MM.1S (cell line): ENCODE measurements at regions not wholly inside any gene's neighbourhood (a gene's known extent, or its start where the extent isn't known, plus 50 kb on each side); places are given as distances from the start of the nearest gene placed in this dataset.

ENCODE experiments used
- EZH2phosphoT487 ChIP-seq: fragments of 300-600 bp; sonication (generic); IDR thresholded peaks from 2 replicates; pipeline ENCODE4 v1.6.1; 2018; ENCODE audit warnings: antibody characterized with exemption, low read length
- TF ChIP-seq, protein P1 (sequence below): fragments of 300-600 bp; sonication (generic); IDR thresholded peaks from 2 replicates; pipeline ENCODE4 v1.5.1; 2016; ENCODE audit warnings: antibody characterized with exemption, low read length, mixed read lengths

DNA sequence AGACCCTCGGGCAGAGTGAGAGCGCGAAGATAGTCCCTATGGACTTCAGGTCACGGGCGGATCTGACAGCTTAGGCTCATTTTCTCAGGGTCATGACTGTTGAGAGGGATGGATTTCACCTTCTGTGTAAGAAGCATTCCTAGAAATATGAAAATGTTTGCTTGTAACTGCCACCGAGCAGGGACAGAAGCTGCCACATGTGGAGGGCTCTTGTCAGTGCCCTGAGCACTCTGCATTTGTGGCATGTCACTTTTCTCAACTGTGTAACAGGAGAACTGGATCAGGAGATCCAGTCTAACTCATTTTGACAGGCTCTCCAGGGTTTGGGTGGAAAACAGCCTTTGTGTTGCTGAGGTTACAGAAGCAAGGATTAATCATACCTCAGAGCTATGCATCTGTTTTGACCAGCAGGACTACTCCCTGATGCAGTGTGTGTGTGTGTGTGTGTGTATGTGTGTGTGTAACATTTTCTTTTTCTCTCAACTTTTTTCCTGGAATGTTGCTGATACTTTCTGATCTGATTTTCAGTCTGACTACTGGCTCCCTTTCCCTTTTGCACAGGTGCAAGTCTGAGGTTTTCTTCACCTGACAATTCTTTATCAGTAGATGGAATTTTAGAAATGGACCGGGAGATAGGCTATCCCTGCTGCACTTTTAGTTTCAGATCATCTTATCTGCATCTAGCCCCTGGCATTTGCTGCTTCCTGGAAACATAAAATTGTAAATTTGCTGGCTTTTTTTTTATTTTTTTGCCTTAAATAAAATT is 183.3 kb downstream of the STK31 start:
- TF ChIP-seq, protein P1, sequence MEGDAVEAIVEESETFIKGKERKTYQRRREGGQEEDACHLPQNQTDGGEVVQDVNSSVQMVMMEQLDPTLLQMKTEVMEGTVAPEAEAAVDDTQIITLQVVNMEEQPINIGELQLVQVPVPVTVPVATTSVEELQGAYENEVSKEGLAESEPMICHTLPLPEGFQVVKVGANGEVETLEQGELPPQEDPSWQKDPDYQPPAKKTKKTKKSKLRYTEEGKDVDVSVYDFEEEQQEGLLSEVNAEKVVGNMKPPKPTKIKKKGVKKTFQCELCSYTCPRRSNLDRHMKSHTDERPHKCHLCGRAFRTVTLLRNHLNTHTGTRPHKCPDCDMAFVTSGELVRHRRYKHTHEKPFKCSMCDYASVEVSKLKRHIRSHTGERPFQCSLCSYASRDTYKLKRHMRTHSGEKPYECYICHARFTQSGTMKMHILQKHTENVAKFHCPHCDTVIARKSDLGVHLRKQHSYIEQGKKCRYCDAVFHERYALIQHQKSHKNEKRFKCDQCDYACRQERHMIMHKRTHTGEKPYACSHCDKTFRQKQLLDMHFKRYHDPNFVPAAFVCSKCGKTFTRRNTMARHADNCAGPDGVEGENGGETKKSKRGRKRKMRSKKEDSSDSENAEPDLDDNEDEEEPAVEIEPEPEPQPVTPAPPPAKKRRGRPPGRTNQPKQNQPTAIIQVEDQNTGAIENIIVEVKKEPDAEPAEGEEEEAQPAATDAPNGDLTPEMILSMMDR, result no peak
- no peak for TF ChIP-seq EZH2phosphoT487
